ENCODE measurements at regions not wholly inside any gene's neighbourhood (a gene's known extent, or its start where the extent isn't known, plus 50 kb on each side); places are given as distances from the start of the nearest gene placed in this dataset.

GRCh38 chr11:116193321-116194131, 579.3 kb downstream of the BUD13 start:
- DNase-seq, result peak; percentile 81

GRCh38 chr11:116192509-116193210, 580.1 kb downstream of the BUD13 start:
- DNase-seq, result peak; percentile 31

- DNase-seq, result no peak
Measured at GRCh38 chr11:116190861-116191260, 581.9 kb downstream of the BUD13 start.

- no peak for DNase-seq
Measured at GRCh38 chr11:116189408-116190170, 583.2 kb downstream of the BUD13 start.

- DNase-seq, result no peak
Measured at GRCh38 chr11:116188350-116188749, 584.4 kb downstream of the BUD13 start.

GRCh38 chr11:116187026-116187425, 585.8 kb downstream of the BUD13 start:
- no peak for DNase-seq

- DNase-seq, result no peak
Measured at GRCh38 chr11:116185551-116185950, 587.2 kb downstream of the BUD13 start.

- DNase-seq, result no peak
Measured at GRCh38 chr11:116184763-116185162, 588.0 kb downstream of the BUD13 start.

- no peak for DNase-seq
Measured at GRCh38 chr11:116182356-116182966, 590.3 kb downstream of the BUD13 start.

- peak; percentile 34 for DNase-seq
Measured at GRCh38 chr11:116180806-116181600, 591.8 kb downstream of the BUD13 start.

- no peak for DNase-seq
Measured at GRCh38 chr11:116179401-116179800, 593.4 kb downstream of the BUD13 start.

- DNase-seq, result no peak
Measured at GRCh38 chr11:116177521-116178210, 595.1 kb downstream of the BUD13 start.

- DNase-seq, result no peak
Measured at GRCh38 chr11:116176484-116177005, 596.2 kb downstream of the BUD13 start.

GRCh38 chr11:116175707-116176106, 597.1 kb downstream of the BUD13 start:
- DNase-seq, result no peak

GRCh38 chr11:116173941-116174911, 598.6 kb downstream of the BUD13 start:
- DNase-seq, result no peak

- DNase-seq, result no peak
Measured at GRCh38 chr11:116173506-116173905, 599.3 kb downstream of the BUD13 start.

GRCh38 chr11:116172851-116173250, 599.9 kb downstream of the BUD13 start:
- DNase-seq, result no peak

- no peak for DNase-seq
Measured at GRCh38 chr11:116172156-116172555, 600.6 kb downstream of the BUD13 start.

- no peak for DNase-seq
Measured at GRCh38 chr11:116171271-116172140, 601.3 kb downstream of the BUD13 start.

Data from right hindlimb (tissue), 1 donor.